ENCODE measurements at regions not wholly inside any gene's neighbourhood (a gene's known extent, or its start where the extent isn't known, plus 50 kb on each side); places are given as distances from the start of the nearest gene placed in this dataset.
"Not testable (repeated sequence)": the region's sequence is repeated elsewhere in the genome, so short reads cannot be mapped to it uniquely, and the experiment has no call there.

GRCh38 chr6:112513175-112513574 lies 166.0 kb downstream of the RFPL4B start:
- DNase-seq (ENCODE audit: low spot score), result no peak

GRCh38 chr6:112522587-112522986 lies 175.5 kb downstream of the RFPL4B start:
- DNase-seq (ENCODE audit: low spot score), result no peak

DNA sequence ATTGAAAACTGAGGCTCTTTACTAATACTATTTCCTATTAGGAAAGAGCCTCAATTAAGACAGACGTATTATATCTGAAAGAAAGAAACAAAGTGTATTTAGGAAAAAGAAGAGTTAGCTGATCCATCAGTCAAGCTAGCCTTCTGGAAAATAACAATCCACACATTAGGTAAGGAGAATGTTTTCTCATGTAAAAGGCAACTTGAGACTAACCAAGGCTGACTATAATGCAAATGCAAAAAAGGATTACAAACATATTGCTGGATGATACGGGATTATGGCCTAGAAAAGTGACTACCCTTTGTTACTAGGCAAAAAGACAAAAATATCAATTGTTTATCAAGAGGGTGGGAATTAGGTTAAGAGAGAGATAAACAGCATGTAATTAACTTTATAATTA lies 176.9 kb downstream of the RFPL4B start:
- DNase-seq (ENCODE audit: low spot score), result no peak

GRCh38 chr6:112525749-112526148 lies 178.6 kb downstream of the RFPL4B start:
- DNase-seq (ENCODE audit: low spot score), result no peak

DNA sequence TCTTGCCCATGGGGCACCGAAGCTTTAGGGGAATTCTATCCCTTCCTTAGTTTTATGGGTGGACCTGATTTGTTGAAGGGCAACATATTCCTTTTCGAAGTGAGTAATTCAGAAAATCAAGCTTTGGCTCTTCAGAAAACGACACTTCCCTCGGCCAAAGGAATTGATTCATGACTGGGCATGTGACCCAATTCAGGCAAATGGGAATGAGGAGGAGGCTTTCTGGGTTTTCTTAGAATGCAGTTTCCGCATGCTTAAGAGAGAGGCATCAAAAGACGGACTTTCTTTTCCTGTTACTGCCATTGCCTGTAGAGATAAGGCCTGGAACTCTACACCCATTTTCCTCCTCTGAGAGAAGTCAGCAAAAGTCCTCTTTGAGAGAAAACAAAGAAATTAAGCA lies 179.5 kb downstream of the RFPL4B start:
- no peak for DNase-seq (ENCODE audit: low spot score)

GRCh38 chr6:112528306-112528705 lies 181.2 kb downstream of the RFPL4B start:
- DNase-seq (ENCODE audit: low spot score), result not testable (repeated sequence)

- no peak for DNase-seq (ENCODE audit: low spot score)
These were observed 188.7 kb downstream of the RFPL4B start for GRCh38 chr6:112535816-112536215.

- no peak for DNase-seq (ENCODE audit: low spot score)
These were observed 192.2 kb downstream of the RFPL4B start for GRCh38 chr6:112539355-112539754.

DNA sequence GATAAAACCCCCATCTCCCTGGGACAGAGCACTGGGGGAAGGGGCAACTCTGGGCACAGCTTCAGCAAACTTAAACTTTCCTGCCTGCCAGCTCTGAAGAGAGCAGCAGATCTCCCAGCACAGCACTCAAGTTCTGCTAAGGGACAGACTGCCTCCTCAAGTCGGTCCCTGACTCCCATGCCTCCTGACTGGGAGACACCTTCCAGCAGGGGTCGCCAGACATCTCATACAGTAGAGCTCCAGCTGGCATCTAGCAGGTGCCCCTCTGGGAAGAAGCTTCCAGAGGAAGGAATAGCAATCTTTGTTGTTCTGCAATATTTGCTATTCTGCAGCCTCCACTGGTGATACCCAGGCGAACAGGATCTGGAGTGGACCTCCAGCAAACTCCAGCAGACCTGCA lies 194.7 kb downstream of the RFPL4B start:
- not testable (repeated sequence) for DNase-seq (ENCODE audit: low spot score)

DNA sequence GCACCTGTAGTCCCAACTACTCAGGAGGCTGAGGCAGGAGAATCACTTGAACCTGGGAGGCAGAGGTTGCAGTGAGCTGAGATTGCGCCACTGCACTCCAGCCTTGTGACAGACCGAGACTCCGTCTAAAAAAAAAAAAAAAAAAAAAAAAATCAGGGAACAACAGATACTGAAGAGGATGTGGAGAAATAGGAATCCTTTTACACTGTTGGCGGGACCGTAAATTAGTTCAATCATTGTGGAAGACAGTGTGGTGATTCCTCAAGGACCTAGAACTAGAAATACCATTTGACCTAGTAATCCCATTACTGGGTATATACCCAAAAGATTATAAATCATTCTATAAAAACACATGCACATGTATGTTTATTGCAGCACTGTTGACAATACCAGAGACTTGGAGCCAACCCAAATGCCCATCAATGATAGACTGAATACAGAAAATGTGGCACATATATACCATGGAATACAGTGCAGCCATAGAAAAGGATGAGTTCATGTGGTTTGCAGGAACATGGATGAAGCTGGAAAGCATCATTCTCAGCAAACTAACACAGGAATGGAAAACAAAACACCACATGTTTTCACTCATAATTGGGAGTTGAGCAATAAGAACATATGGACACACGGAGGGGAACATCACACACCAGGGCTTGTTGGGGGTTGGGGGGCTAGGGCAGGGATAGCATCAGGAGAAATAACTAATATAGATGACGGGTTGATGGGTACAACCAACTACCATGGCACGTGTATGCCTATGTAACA lies 200.4 kb downstream of the RFPL4B start:
- DNase-seq (ENCODE audit: low spot score), result not testable (repeated sequence)

DNA sequence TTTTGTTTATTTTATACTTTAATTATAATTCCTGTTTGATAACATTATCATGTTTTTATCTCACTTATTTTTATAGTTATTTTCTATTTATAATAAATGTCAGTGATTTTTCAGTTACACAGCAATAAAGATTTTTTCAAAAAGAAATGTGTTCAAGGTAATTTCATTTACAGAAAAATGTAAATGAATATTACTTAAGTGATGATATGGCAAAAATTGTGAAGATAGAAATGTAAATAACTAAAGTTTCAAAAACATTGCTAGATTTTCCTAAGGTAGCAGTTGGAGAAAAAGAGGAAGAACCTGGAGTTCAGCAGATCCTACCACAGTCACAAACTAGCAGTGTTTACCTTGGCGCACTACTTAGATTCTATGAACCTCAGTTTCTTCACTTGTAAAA lies 202.6 kb downstream of the RFPL4B start:
- DNase-seq (ENCODE audit: low spot score), result no peak

DNA sequence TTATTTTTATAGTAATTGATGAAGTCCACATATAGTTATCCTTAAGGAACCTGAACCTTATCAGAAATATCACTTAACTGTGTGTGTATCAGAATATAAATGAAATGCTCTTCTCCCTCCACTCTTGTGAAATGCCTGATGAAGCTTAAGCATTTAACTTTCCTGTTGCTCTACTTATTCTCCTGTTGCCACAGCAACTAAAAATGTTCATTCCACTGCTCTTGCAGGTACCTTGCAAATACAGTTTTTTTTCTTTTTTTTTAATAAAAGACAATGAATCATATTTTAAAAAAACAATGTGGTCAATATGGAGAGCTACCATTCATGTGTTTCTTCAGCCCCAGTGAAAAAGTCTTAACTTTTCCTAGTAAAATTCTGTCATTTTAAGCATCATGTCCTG lies 210.3 kb downstream of the RFPL4B start:
- DNase-seq (ENCODE audit: low spot score), result no peak

GRCh38 chr6:112557961-112558360 lies 210.8 kb downstream of the RFPL4B start:
- DNase-seq (ENCODE audit: low spot score), result no peak

DNA sequence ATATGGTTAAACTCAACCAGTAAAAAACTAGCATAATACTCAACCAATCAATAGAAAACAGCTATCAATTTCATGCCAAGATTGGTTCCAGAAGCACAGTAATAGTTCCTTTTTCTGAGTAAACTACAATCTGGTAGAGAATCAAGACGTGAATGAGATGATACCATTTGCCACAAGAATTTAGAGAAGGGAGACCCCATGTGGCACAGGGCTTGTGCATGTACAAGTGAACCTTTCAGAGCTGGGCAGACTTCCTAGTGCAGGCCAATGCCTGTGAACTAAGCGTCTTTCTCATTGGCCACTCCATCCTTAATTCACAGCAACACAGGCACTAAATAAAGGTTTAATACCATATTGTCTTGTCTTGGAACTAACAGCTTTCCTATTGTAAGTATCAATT lies 213.5 kb downstream of the RFPL4B start:
- DNase-seq (ENCODE audit: low spot score), result no peak

GRCh38 chr6:112562301-112563231 lies 215.4 kb downstream of the RFPL4B start:
- DNase-seq (ENCODE audit: low spot score), result no peak

GRCh38 chr6:112563368-112563767 lies 216.2 kb downstream of the RFPL4B start:
- DNase-seq (ENCODE audit: low spot score), result no peak

- DNase-seq (ENCODE audit: low spot score), result no peak
These were observed 220.9 kb downstream of the RFPL4B start for GRCh38 chr6:112568066-112568465.

DNA sequence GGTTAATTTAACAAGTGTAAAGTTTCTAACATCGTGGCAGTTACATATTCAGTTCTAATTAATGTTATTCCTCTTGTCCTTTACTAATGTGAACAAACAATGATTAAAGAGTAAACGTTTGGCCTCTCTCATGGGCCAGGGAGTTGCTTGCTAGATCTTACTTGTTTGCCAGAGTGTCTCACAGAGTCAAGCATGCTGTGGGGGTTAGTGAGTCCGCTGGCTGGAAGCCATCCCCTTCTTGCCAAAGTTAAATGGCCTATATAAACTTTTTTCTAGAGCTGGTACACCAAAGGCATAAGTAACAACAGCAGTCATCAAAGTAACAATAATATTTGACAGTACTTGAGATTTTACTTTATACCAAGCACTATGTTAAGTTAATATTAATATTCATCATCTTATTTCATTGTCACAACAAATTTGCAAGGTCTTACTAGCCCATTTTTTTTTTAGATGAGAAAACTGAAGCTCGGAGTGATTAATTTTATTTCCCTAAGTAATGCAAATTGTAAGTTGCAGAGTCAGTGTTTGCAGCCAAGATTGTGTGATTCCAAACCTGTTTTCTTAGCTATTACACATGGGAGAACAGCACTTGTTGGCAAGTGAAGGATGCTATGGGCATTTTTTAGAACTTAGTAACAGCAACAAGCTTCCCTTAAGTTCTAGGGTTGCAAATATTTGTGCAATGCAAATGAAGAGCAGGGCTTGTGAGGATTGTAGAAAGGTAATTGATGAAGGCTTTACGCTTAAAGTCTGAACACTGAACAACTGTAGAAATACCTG lies 224.5 kb downstream of the RFPL4B start:
- DNase-seq (ENCODE audit: low spot score), result no peak

- DNase-seq (ENCODE audit: low spot score), result no peak
These were observed 227.1 kb downstream of the RFPL4B start for GRCh38 chr6:112574190-112574589.

GRCh38 chr6:112575309-112575834 lies 228.2 kb downstream of the RFPL4B start:
- no peak for DNase-seq (ENCODE audit: low spot score)

DNA sequence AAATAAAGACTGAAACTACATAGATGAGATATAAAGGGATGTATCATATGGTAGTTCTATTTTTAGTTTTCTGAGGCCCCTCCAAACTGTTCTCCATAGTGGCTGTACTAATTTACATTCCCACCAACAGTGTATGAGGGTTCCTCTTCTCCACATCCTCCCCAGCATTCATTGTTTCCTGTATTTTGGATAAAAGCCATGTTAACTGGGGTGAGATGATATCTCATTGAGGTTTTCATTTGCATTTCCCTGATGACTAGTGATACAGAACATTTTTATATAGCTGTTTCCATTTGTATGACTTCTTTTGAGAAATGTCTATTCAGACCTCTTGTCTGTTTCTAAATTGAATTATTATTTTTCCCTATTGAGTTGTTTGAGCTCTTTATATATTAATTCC lies 229.3 kb downstream of the RFPL4B start:
- no peak for DNase-seq (ENCODE audit: low spot score)

- DNase-seq (ENCODE audit: low spot score), result no peak
These were observed 232.5 kb downstream of the RFPL4B start for GRCh38 chr6:112579601-112580000.
